WI38 (cell line): ENCODE measurements at regions not wholly inside any gene's neighbourhood (a gene's known extent, or its start where the extent isn't known, plus 50 kb on each side); places are given as distances from the start of the nearest gene placed in this dataset.

ENCODE experiments used
- H3K4me3 ChIP-seq: 2 replicates; pipeline ENCODE4 v1.5.1; 2011; ENCODE audit warnings: low read depth, mild to moderate bottlenecking, control low read depth, low read length
- CTCF ChIP-seq: IDR thresholded peaks from 2 replicates; pipeline ENCODE4 v1.5.1; 2012; ENCODE audit warnings: low read depth, mild to moderate bottlenecking, control low read depth, low read length

DNA sequence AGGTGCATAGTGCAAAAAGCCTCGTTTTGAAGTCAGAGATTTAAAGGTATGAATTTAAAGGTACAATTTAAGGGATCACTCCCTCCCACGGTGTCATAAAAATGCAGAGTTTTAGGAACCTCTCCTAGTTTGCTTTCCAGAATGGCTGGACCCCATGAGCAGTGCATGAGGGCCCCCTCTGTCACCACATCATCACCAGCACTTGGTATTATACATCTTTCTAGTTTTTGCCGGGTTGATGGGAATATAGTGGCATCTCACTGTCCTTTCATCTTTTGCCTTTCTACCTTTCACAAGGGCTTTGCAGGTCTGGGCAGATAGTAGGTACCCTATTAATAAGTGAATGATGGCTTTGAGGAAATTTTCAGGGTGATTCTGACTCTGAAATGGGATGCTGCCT, 103.6 kb upstream of the AGBL1 start:
- TF ChIP-seq CTCF = no peak
- no peak overlapping the region for H3K4me3 ChIP-seq

DNA sequence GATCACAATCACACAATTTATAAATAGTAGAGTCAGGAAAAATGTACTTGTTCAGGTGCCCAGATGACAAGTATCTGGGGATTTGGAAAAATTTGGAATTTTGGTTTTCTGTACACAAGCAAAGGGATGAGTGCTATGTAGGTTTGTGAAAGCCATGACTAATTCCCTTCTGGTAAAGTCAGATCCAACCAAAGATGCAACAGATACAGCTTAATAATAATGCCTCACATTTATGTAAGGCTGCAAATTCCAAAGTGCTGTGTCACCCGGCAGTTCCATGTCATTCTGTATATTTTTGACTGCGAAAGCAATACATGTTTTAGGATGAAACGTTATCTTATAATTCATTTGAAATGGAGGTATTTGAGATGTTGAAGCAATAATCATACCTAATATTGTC, 102.7 kb upstream of the AGBL1 start:
- no peak for TF ChIP-seq CTCF

GRCh38 chr15:85977586-85977985, 102.1 kb upstream of the AGBL1 start:
- no peak for TF ChIP-seq CTCF
- no peak overlapping the region for H3K4me3 ChIP-seq

More for the DNA sequence above, 102.7 kb upstream of the AGBL1 start:
- H3K4me3 ChIP-seq = no peak overlapping the region

DNA sequence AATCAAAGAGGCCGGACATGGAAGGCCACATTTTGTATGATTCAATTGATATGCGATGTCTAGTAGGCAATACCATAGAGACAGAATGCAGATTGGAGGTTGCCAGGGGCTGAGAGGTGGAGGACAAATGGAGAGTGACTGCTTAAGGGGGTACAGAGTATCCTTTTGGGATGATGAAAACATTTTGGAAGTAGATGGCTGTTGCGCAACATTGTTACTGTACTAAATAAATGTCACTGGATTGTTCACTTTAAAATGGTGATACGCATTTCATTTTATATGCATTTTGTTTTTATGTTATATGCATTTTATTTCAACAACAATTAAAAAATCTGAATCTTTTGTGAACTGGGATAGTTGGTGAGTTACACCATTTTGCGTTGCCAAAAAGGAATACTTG, 99.7 kb upstream of the AGBL1 start:
- TF ChIP-seq CTCF = no peak
- no peak overlapping the region for H3K4me3 ChIP-seq

DNA sequence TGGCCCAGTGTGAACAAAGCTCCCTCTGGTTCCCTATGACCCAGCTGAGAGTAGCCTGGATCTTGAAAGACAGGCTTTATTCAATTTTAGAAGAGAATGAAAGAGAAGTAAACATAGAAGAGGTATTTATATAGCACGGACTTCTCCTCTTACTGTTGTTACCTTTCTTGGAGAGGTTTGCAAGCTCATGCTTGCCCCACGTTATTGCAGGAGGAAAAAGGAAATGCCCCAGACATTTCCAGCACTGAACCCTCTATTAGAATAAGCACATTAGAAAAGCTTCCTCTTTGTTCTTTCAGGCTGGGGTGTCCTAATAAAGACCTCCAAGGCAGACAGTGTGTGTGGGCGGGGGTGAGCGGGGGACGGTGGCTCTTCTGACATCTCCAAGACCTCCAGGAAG, 98.7 kb upstream of the AGBL1 start:
- H3K4me3 ChIP-seq = no peak overlapping the region
- TF ChIP-seq CTCF = no peak

GRCh38 chr15:85984241-85984640, 95.4 kb upstream of the AGBL1 start:
- H3K4me3 ChIP-seq = no peak overlapping the region
- TF ChIP-seq CTCF = no peak

DNA sequence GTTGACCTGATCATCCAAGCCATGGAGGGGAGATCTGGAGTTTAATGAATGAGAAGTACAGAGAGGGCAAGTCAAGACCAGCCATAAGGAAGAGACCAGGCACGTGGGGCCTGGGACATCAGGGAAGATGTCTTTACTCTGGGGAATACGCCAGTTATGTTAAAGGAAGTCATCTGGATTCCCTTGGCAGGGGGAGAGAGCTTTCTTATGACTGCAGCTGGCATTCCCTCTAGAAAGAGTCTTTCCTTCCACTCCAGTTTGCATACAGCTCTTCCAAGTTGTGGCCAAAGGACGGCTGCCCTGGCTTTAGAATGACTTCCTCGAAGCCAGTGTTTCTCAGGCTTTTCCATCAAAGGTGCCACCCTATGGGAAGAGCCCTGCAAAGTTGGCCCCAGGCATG, 93.6 kb upstream of the AGBL1 start:
- no peak overlapping the region for H3K4me3 ChIP-seq
- no peak for TF ChIP-seq CTCF
